H9 (cell line): ENCODE measurements at regions not wholly inside any gene's neighbourhood (a gene's known extent, or its start where the extent isn't known, plus 50 kb on each side); places are given as distances from the start of the nearest gene placed in this dataset.

Experiments used
- DNase-seq: peaks from one replicate; pipeline ENCODE4 v3.0.0-alpha.2; 2017
- H2AFZ ChIP-seq: one replicate; pipeline ENCODE4 v1.6.1; 2013; ENCODE audit warnings: mild to moderate bottlenecking, low read length, control low read depth, moderate library complexity
- H2AK5ac ChIP-seq: 2 replicates; pipeline ENCODE4 v1.6.1; 2013; ENCODE audit warnings: low read length, control low read depth, mixed read lengths; ENCODE audit not compliant: insufficient read length
- H2BK120ac ChIP-seq: one replicate; pipeline ENCODE4 v1.6.1; 2013; ENCODE audit warnings: low read depth, mild to moderate bottlenecking, low read length, control low read depth, inconsistent platforms; ENCODE audit not compliant: poor library complexity, severe bottlenecking
- H2BK12ac ChIP-seq: 2 replicates; pipeline ENCODE4 v1.6.1; 2013; ENCODE audit warnings: low read length, control low read depth, mixed read lengths, low read depth; ENCODE audit not compliant: insufficient read length
- H2BK15ac ChIP-seq: 2 replicates; pipeline ENCODE4 v1.6.1; 2013; ENCODE audit warnings: low read depth, low read length, control low read depth
- H2BK20ac ChIP-seq: one replicate; pipeline ENCODE4 v1.6.1; 2013; ENCODE audit warnings: low read depth, mild to moderate bottlenecking, low read length, control low read depth, inconsistent platforms; ENCODE audit not compliant: poor library complexity, severe bottlenecking
- H2BK5ac ChIP-seq: 2 replicates; pipeline ENCODE4 v1.6.1; 2013; ENCODE audit warnings: low read length, control low read depth, mixed read lengths; ENCODE audit not compliant: insufficient read length
- H3K14ac ChIP-seq: 2 replicates; pipeline ENCODE4 v1.6.1; 2013; ENCODE audit warnings: low read length, control low read depth; ENCODE audit not compliant: insufficient read depth
- H3K18ac ChIP-seq: 2 replicates; pipeline ENCODE4 v1.6.1; 2013; ENCODE audit warnings: low read depth, mild to moderate bottlenecking, mixed read lengths, low read length, control low read depth; ENCODE audit not compliant: insufficient read length
- H3K23ac ChIP-seq: 2 replicates; pipeline ENCODE4 v1.6.1; 2013; ENCODE audit warnings: low read length, control low read depth, mixed read lengths, low read depth; ENCODE audit not compliant: insufficient read length
- H3K23me2 ChIP-seq: 2 replicates; pipeline ENCODE4 v1.6.1; 2013; ENCODE audit warnings: low read depth, mild to moderate bottlenecking, mixed read lengths, low read length, control low read depth; ENCODE audit not compliant: insufficient read length, poor library complexity, severe bottlenecking
- H3K27ac ChIP-seq: 2 replicates; pipeline ENCODE4 v1.5.1; 2013; ENCODE audit warnings: low read length, control low read depth, mixed read lengths, low read depth; ENCODE audit not compliant: insufficient read length
- H3K27me3 ChIP-seq: 2 replicates; pipeline ENCODE4 v1.6.1; 2013; ENCODE audit warnings: low read length, control low read depth, inconsistent platforms; ENCODE audit not compliant: insufficient read depth
- H3K4ac ChIP-seq: 2 replicates; pipeline ENCODE4 v1.6.1; 2013; ENCODE audit warnings: low read depth, mild to moderate bottlenecking, control low read depth, inconsistent platforms, low read length, moderate library complexity
- H3K4me1 ChIP-seq: 2 replicates; pipeline ENCODE4 v1.6.1; 2013; ENCODE audit warnings: low read length, control low read depth, inconsistent platforms; ENCODE audit not compliant: insufficient read depth
- H3K4me2 ChIP-seq: 2 replicates; pipeline ENCODE4 v1.6.1; 2013; ENCODE audit warnings: low read length, control low read depth, mixed read lengths; ENCODE audit not compliant: insufficient read length, insufficient read depth
- H3K56ac ChIP-seq: 2 replicates; pipeline ENCODE4 v1.6.1; 2013; ENCODE audit warnings: low read depth, mild to moderate bottlenecking, mixed read lengths, low read length, control low read depth; ENCODE audit not compliant: insufficient read length
- H3K79me1 ChIP-seq: 2 replicates; pipeline ENCODE4 v1.6.1; 2013; ENCODE audit warnings: low read depth, mild to moderate bottlenecking, moderate library complexity, low read length, control low read depth, inconsistent platforms; ENCODE audit not compliant: insufficient read depth, poor library complexity, severe bottlenecking
- H3K79me2 ChIP-seq: 2 replicates; pipeline ENCODE4 v1.6.1; 2013; ENCODE audit warnings: low read length, control low read depth, inconsistent platforms; ENCODE audit not compliant: insufficient read depth
- H3K9ac ChIP-seq: 2 replicates; pipeline ENCODE4 v1.6.1; 2013; ENCODE audit warnings: low read length, control low read depth, mixed read lengths; ENCODE audit not compliant: insufficient read length; ENCODE audit errors: extremely low read depth
- H3K9me3 ChIP-seq: one replicate; pipeline ENCODE4 v1.6.1; 2013; ENCODE audit warnings: low read depth, low read length, inconsistent platforms; ENCODE audit not compliant: control insufficient read depth
- H3T11ph ChIP-seq: one replicate; pipeline ENCODE4 v1.6.1; 2013; ENCODE audit warnings: mild to moderate bottlenecking, low read length, control low read depth, inconsistent platforms
- H4K20me1 ChIP-seq: one replicate; pipeline ENCODE4 v1.6.1; 2013; ENCODE audit not compliant: control insufficient read depth, insufficient read length, insufficient read depth
- H4K5ac ChIP-seq: 2 replicates; pipeline ENCODE4 v1.6.1; 2013; ENCODE audit warnings: low read depth, mild to moderate bottlenecking, mixed read lengths, low read length, control low read depth; ENCODE audit not compliant: insufficient read length
- H4K8ac ChIP-seq: replicated peaks from 2 replicates; pipeline ENCODE4 v1.6.1; 2013; ENCODE audit warnings: low read length, control low read depth, mixed read lengths, low read depth; ENCODE audit not compliant: insufficient read length
- H4K91ac ChIP-seq: 2 replicates; pipeline ENCODE4 v1.6.1; 2013; ENCODE audit warnings: low read depth, mild to moderate bottlenecking, moderate library complexity, mixed read lengths, low read length, control low read depth; ENCODE audit not compliant: insufficient read length
- H3K27ac Mint-ChIP-seq, 3 experiments: 2 replicates in 2 of 3; 3 replicates in 1 of 3; pipeline ENCODE4 v1.8.0; 2020 to 2021; ENCODE audit warnings: mixed read lengths in 3 of 3, mild to moderate bottlenecking in 1 of 3, moderate library complexity in 1 of 3
- H3K27me3 Mint-ChIP-seq: 2 replicates; pipeline ENCODE4 v1.8.0; 2021; ENCODE audit warnings: low read depth, mild to moderate bottlenecking, moderate library complexity, mixed read lengths
- H3K36me3 Mint-ChIP-seq, 3 experiments: 2 replicates in 2 of 3; 3 replicates in 1 of 3; pipeline ENCODE4 v1.8.0; 2020 to 2021; ENCODE audit warnings: low read depth in 3 of 3, mixed read lengths in 3 of 3; ENCODE audit not compliant: insufficient read depth in 1 of 3
- H3K4me1 Mint-ChIP-seq, 2 experiments: 2 replicates each; pipeline ENCODE4 v1.8.0; 2020; ENCODE audit warnings: mixed read lengths in 2 of 2
- H3K4me3 Mint-ChIP-seq, 2 experiments: 2 replicates in 1 of 2; 3 replicates in 1 of 2; pipeline ENCODE4 v1.8.0; 2020 to 2021; ENCODE audit warnings: mild to moderate bottlenecking in 2 of 2, mixed read lengths in 2 of 2, moderate library complexity in 1 of 2
- H3K9me3 Mint-ChIP-seq, 2 experiments: 2 replicates in 1 of 2; 3 replicates in 1 of 2; pipeline ENCODE4 v1.8.0; 2020; ENCODE audit warnings: mild to moderate bottlenecking in 2 of 2, mixed read lengths in 2 of 2, moderate library complexity in 1 of 2
- TF ChIP-seq, protein P1 (sequence below): fragments of 200-600 bp; sonication (generic); conservative IDR thresholded peaks from 3 replicates; pipeline ENCODE4 v1.8.0; 2021; ENCODE audit warnings: antibody characterized with exemption, mild to moderate bottlenecking

DNA sequence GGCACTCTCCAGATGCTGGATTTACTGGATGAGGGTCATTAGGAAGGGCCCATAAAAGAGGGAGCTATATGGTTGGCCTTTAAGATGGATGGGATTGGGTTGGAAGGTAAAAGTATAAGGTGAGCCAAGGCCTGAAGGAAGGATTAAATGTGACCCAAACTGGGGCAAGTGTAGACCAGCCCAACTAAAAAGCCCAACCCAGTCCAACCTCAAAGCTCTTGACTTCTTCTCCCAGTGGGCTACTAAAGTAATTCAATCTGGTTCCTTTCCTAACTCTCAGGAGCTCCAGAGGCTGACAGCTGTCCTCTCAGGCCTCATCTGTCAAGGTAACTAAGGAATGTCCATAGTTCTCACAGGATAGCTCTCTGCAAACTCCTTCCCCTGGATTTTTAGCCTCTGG is 122.2 kb upstream of the EFNA5 start:
- H3K79me2 ChIP-seq: no peaks in the 10 kb centered on the region
- Mint-ChIP-seq H3K4me3 (no peak overlapping the region; a peak in 1 of 5 replicates), H3K27ac (no peak overlapping the region), H3K4me1 (no peaks in the 10 kb centered on the region), H3K9me3 (peaks cover 0 to 2% of the 10 kb centered on the region in 2 experiments; a peak in 1 of 5 replicates), H3K27me3 (no peaks in the 10 kb centered on the region), H3K36me3 (peaks cover 0 to 17% (median 0%) of the 10 kb centered on the region in 3 experiments; a peak in 3 of 7 replicates)
- H3K23me2 ChIP-seq: no peaks in the 10 kb centered on the region
- H3K27ac ChIP-seq: no peak overlapping the region
- no peak overlapping the region for H3K23ac ChIP-seq
- H3K56ac ChIP-seq: no peak overlapping the region
- H4K5ac ChIP-seq: no peak overlapping the region
- H2BK5ac ChIP-seq: no peak overlapping the region
- no peak overlapping the region for H2BK15ac ChIP-seq
- H3K14ac ChIP-seq: no peak overlapping the region
- H2AK5ac ChIP-seq: no peak overlapping the region
- no peak overlapping the region for H2AFZ ChIP-seq
- H4K91ac ChIP-seq: no peak overlapping the region
- H4K20me1 ChIP-seq: no peaks in the 10 kb centered on the region
- no peaks in the 10 kb centered on the region for H3K27me3 ChIP-seq
- H3K79me1 ChIP-seq: no peaks in the 10 kb centered on the region
- H3K9me3 ChIP-seq: no peaks in the 10 kb centered on the region
- H3K18ac ChIP-seq: no peak overlapping the region
- no peaks in the 10 kb centered on the region for H3K4me1 ChIP-seq
- H2BK120ac ChIP-seq: no peak overlapping the region
- TF ChIP-seq, protein P1, sequence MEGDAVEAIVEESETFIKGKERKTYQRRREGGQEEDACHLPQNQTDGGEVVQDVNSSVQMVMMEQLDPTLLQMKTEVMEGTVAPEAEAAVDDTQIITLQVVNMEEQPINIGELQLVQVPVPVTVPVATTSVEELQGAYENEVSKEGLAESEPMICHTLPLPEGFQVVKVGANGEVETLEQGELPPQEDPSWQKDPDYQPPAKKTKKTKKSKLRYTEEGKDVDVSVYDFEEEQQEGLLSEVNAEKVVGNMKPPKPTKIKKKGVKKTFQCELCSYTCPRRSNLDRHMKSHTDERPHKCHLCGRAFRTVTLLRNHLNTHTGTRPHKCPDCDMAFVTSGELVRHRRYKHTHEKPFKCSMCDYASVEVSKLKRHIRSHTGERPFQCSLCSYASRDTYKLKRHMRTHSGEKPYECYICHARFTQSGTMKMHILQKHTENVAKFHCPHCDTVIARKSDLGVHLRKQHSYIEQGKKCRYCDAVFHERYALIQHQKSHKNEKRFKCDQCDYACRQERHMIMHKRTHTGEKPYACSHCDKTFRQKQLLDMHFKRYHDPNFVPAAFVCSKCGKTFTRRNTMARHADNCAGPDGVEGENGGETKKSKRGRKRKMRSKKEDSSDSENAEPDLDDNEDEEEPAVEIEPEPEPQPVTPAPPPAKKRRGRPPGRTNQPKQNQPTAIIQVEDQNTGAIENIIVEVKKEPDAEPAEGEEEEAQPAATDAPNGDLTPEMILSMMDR: no peak
- H2BK20ac ChIP-seq: no peak overlapping the region
- H3K4ac ChIP-seq: no peak overlapping the region
- no peak for DNase-seq
- H3K9ac ChIP-seq: no peak overlapping the region
- no peak overlapping the region for H3K4me2 ChIP-seq
- no peak overlapping the region for H3T11ph ChIP-seq
- H2BK12ac ChIP-seq: no peak overlapping the region
- H4K8ac ChIP-seq: no peak overlapping the region
